ENCODE measurements at regions not wholly inside any gene's neighbourhood (a gene's known extent, or its start where the extent isn't known, plus 50 kb on each side); places are given as distances from the start of the nearest gene placed in this dataset.
"Not testable (repeated sequence)": the region's sequence is repeated elsewhere in the genome, so short reads cannot be mapped to it uniquely, and the experiment has no call there.

DNA sequence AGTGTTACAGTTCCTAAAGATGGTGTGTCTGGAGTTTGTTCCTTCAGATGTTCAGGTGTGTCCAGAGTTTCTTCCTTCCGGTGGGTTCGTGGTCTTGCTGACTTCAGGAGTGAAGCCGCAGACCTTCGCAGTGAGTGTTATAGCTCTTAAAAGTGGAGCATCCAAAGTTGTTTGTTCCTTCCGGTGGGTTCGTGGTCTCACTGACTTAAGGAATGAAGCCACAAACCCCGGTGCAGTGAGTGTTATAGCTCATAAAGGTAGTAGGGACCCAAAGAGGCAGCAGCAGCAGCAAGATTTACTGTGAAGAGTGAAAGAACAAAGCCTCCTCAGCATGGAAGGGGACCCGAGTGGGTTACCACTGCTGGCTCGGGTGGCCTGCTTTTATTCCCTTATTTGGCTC lies 90.6 kb upstream of the CST7 start:
- DNase-seq (ENCODE audit: low read depth in 4 of 4, low spot score in 3 of 4): not testable (repeated sequence)

DNA sequence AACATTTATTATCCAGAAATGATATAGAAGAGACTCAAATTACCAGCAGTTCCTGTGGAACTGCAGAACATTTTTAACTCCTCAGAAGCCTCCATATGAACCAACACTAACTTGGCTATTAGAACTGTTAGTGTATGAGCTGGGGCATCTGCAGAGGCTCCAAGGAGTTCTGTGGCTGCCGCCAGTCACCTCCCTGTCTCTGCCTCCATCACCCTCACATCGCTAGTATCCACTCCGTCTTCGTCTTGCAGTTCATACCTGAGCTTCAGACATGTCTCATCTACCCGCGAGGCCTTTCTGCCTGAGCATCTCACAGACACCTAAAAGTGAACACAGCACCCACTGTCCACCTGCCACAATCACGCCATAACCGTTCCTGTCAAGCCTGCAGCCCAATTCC lies 89.5 kb upstream of the CST7 start:
- DNase-seq (ENCODE audit: low read depth in 4 of 4, low spot score in 3 of 4): no peak

DNA sequence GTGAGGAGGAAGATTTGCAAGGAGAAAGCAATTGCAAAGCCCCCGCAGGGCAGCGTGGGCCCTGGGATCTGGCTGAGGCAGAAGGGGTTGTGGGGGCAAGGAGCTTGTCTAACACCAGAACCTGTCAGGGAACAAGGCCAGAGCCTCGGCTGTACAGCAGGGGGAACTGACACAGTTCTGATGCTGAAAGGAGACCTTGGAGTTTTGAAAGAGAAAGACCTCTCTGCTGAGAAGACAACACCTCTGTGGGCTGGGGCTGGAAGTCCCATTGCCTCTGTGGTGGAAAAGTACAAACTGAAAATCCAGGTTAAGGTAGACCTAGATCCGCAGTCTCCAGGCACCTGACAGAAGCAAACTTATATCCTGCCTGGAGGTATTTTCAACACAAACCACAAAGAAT lies 86.9 kb upstream of the CST7 start:
- DNase-seq (ENCODE audit: low read depth in 4 of 4, low spot score in 3 of 4): no peak

- DNase-seq (ENCODE audit: low read depth in 4 of 4, low spot score in 3 of 4): no peak
These were observed 86.5 kb upstream of the CST7 start for GRCh38 chr20:24862606-24863005.

DNA sequence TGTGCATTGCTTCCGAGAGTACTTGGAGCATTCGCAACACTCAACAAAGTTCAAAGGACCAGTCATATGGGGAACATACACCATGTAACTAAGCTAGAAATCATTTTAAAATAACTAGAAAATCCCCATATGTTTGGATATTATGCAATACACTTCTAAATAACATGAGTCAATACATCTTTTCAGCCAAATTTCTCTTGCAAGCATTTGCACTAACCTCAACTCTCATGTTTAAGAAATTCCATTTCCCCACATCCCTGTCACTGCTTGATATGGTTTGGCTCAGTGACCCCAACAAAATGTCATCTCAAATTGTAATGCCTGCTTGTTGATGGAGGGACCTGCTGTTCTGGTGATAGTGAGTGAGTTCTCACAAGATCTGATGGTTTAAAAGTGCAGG lies 85.7 kb upstream of the CST7 start:
- no peak for DNase-seq (ENCODE audit: low read depth in 4 of 4, low spot score in 3 of 4)

DNA sequence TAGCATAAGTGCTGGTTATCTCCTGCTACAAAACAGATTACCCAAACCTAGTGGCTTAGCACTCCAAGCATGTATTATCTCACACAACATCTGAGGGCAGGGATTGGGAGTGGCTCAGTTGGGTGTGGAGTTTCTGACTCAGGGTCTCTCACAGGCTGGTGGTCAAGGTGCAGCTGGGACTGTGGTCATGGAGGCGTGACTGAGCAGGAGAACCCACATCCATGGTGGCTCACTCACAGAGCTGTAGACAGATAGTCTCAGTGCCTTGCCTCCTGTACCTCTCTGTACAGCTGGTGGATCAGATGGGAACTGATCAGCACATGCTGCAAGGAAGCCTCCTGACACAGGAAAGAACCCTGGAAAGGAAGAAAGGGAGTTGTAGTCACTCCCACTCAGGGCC lies 83.1 kb upstream of the CST7 start:
- DNase-seq (ENCODE audit: low read depth in 4 of 4, low spot score in 3 of 4): no peak

GRCh38 chr20:24866742-24867141 lies 82.3 kb upstream of the CST7 start:
- DNase-seq (ENCODE audit: low read depth in 4 of 4, low spot score in 3 of 4): no peak

DNA sequence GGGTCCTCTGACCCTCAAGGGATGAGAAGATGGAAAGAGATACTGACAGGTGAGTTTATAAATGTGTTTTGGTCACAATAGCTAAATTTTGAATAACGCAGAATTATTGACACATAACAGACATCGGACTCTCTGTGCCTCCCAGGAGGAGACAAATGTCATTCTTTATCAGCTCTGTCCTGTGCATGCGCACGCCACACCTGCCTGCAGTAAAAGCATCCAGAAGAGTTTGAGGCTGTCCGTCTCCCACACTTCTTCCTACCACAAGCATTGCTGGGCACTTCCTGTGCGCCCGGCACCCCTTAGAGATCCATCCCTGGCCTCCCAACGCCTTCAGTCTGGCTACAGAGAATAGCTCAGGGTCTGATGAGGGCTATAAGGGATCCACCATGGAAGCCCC lies 81.5 kb upstream of the CST7 start:
- DNase-seq (ENCODE audit: low read depth in 4 of 4, low spot score in 3 of 4): no peak

- no peak for DNase-seq (ENCODE audit: low read depth in 4 of 4, low spot score in 3 of 4)
These were observed 80.6 kb upstream of the CST7 start for GRCh38 chr20:24868396-24868927.

GRCh38 chr20:24868959-24869358 lies 80.1 kb upstream of the CST7 start:
- DNase-seq (ENCODE audit: low read depth in 4 of 4, low spot score in 3 of 4): no peak

GRCh38 chr20:24870057-24870456 lies 79.0 kb upstream of the CST7 start:
- no peak for DNase-seq (ENCODE audit: low read depth in 4 of 4, low spot score in 3 of 4)

DNA sequence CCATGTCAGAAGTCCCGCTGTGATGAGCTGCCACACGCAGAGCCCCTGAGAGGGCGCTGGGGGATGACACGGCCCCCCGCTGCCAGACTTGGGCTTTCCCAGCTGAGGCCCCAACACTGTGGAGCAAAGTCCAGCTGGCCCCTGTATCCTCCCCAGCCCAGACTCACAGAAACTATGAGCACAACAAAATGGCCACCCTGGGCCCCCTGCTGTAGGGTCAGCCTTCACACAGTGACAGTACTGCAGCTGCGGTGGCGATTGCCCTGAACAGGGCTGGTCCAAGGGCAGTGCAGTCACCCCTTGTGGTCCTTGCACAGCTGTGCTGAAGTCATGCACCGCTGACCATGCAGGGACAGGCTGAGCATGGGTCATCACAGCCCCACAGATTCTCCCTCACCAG lies 78.2 kb upstream of the CST7 start:
- peak in 2 of 4 donors; percentile 24 to 36 for DNase-seq (ENCODE audit: low read depth in 4 of 4, low spot score in 3 of 4)

DNA sequence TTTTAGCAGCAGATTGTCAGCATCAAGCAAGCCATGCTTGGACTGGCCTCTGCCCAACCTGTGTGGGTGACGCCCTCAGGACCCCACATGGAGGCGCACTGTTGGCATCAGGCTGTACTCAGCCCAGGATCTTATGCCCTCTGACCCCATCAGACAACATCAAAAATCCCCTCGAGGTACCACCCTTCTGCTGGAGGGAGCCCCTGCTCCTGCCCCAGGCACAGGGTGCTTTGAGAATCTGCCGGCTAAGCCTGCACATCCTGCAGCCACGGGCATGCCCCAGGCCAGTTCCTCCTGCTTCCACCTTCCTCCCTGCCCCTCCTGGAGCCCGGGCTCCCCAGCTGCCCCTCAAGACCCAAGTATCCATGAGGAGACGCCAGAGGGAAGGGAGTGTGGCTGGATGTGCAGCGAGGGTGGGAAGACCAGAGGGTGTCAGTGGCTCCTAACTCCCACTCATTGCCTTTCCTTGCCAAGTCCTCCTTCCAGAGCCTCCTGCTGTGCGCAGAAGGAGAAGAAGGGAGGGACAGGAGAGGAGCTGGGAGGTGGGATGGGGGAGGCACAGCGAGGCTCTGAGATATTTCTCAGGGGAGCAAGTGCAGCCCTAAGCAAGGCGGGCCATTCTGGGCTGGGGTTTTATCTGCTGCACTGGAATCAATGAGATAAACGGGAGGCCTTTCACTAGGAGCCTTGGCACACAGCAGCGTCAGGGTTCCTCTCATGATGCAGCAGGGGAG lies 77.4 kb upstream of the CST7 start:
- no peak for DNase-seq (ENCODE audit: low read depth in 4 of 4, low spot score in 3 of 4)

GRCh38 chr20:24872291-24873024 lies 76.6 kb upstream of the CST7 start:
- no peak for DNase-seq (ENCODE audit: low read depth in 4 of 4, low spot score in 3 of 4)

DNA sequence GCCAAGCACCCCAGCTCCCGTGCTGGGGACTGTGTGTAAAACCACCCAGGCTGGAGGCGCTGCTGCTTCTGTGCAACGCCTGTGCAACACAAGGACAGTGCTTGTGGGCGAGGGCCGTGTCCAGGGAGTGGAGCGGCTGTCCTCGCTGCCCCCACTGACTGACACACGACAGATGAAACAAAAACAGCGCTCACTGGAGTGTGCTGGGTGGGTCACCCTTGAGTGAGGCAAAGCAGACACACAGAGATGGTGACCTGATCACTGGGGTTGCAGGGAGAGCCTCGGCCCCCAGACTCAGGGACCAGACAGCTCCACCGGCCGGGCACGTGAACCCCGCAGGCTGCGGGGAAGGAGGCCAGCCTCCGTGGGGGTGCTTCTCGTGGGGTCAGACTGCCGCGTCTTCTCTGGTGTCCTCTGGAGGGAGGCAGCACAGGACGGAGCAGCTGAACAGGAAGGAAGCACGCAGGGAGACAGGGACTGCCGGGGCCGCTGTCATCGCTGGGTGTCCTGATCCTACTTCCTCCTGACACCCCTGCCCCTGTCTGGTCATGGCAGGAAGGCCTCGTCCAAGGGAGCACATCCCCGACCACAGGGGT lies 75.9 kb upstream of the CST7 start:
- peak in 1 of 4 donors; percentile 25 for DNase-seq (ENCODE audit: low read depth in 4 of 4, low spot score in 3 of 4)

DNA sequence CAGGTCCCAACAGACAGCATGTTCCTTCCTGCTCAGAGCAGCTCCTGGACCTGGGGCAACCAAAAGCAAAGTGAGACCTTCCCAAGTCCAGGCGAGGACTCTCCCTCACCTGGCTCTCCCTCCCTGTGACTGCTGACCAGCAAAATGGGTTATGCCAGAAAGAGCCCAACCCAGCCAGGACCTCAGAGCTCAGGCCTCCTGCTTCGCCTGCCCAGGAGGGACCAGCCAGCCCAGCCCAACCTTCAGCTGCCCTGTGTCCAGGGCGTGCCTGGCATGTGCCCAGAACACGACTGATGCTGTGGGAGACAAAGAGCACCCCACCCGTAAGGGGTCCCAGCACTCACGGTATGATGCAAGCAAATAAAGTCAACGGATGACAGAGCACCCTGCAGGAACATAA lies 74.0 kb upstream of the CST7 start:
- DNase-seq (ENCODE audit: low read depth in 4 of 4, low spot score in 3 of 4): no peak

- no peak for DNase-seq (ENCODE audit: low read depth in 4 of 4, low spot score in 3 of 4)
These were observed 71.4 kb upstream of the CST7 start for GRCh38 chr20:24877652-24878051.

DNA sequence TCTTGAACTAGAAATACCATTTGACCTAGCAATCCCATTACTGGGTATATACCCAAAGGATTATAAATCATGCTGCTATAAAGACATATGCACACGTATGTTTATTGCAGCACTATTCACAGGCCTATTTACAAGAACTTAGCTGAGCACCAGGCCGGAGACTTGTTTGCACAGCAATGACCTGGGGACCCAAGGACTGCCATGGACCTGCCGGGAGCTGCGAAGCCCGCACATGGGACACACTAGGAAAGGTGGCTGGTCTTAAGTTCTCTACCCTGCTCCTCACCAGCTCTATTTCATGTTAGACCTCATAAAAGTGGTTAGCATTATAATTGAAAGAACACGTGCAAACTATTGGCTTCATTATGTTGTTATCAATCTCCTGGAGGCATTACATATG lies 70.4 kb upstream of the CST7 start:
- no peak for DNase-seq (ENCODE audit: low read depth in 4 of 4, low spot score in 3 of 4)

DNA sequence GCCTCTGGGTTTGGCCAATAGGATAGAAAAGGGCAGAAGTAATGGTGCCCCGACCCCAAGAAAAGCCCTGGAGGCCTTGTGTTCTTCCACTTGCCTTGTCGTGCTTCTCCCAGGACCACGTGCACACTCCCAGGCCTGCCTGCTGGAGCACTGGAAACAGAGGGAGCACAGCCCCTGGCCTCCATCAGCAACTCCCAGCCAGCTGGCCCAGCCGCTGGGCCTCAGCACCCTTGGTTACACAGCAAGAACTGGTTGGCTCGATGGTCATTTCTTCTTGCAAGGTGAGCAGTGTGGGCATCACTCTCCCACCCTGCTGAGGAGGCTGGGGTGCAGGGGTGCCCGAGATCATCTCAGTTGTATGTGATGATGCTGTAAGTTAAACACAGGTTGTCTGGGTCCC lies 69.2 kb upstream of the CST7 start:
- DNase-seq (ENCODE audit: low read depth in 4 of 4, low spot score in 3 of 4): no peak

- DNase-seq (ENCODE audit: low read depth in 4 of 4, low spot score in 3 of 4): no peak
These were observed 68.7 kb upstream of the CST7 start for GRCh38 chr20:24880356-24880755.

GRCh38 chr20:24890286-24890685 lies 58.8 kb upstream of the CST7 start:
- DNase-seq (ENCODE audit: low read depth in 4 of 4, low spot score in 3 of 4): no peak
